Erythroblast (primary cell): ENCODE measurements at regions not wholly inside any gene's neighbourhood (a gene's known extent, or its start where the extent isn't known, plus 50 kb on each side); places are given as distances from the start of the nearest gene placed in this dataset.

ENCODE experiments used
- GATA1 ChIP-seq: IDR thresholded peaks from 2 replicates; pipeline ENCODE4 v1.6.1; 2011; ENCODE audit warnings: low read depth, mild to moderate bottlenecking, control low read depth, low read length, moderate library complexity
- POLR2A ChIP-seq: IDR thresholded peaks from 2 replicates; pipeline ENCODE4 v1.6.1; 2011; ENCODE audit warnings: mild to moderate bottlenecking, low read length

DNA sequence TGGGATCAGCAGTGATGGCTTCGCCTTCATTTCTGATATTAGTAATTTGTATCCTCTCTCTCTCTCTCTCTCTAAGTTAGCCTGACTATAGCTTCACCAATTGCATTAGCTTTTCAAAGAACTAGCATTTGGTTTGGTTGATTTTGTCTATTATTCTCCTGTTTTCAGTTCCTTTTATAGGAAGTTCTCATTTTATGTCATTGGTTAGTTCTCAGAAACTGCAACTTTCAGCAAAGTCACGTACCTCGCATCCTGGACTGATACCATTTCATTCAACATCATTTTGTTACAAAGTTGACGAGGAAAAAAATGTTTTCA lies 450.8 kb downstream of the EIPR1 start:
- TF ChIP-seq POLR2A (no peak), GATA1 (no peak)
